PC-3 (cell line): ENCODE measurements at regions not wholly inside any gene's neighbourhood (a gene's known extent, or its start where the extent isn't known, plus 50 kb on each side); places are given as distances from the start of the nearest gene placed in this dataset.

Experiments
- ATAC-seq: fragments of 200-7000 bp; cut with Tn5 transposase; 2 replicates; pipeline ENCODE4 v1.9.1; 2020; ENCODE audit warnings: mild to moderate bottlenecking, moderate library complexity
- BruUV-seq: library from RNA; stranded (reverse); fragments of 400-500 nt; replicated peaks from 2 replicates; lab custom pipeline; 2021; lab: Mats Ljungman, UMichigan
- CTCF ChIA-PET: fragments of 300-600 bp; sonication (Branson Sonifier 250); formaldehyde crosslinking; loops from one replicate; lab custom pipeline; 2022; ENCODE audit warnings: antibody characterized with exemption; lab: Charles Lee
- POLR2A ChIA-PET: fragments of 300-600 bp; sonication (Branson Sonifier 250); formaldehyde crosslinking; loops from one replicate; lab custom pipeline; 2022; ENCODE audit warnings: antibody characterized with exemption; ENCODE audit not compliant: unreplicated experiment; lab: Charles Lee
- DNase-seq: peaks from one replicate; pipeline ENCODE4 v3.0.0-alpha.2; 2015
- H2AFZ ChIP-seq: fragments of 300-600 bp; sonication (generic); 2 replicates; pipeline ENCODE4 v1.6.0; 2016; ENCODE audit warnings: antibody characterized with exemption, low read length
- H3F3A ChIP-seq: fragments of 300-600 bp; sonication (generic); one replicate; pipeline ENCODE4 v1.6.0; 2017; ENCODE audit warnings: antibody characterized with exemption, low read length, control low read depth, mild to moderate bottlenecking; ENCODE audit not compliant: unreplicated experiment
- H3K27ac ChIP-seq: fragments of 300-600 bp; sonication (generic); 2 replicates; pipeline ENCODE4 v1.5.1; 2016; ENCODE audit warnings: mild to moderate bottlenecking, low read length
- H3K27me3 ChIP-seq: fragments of 300-600 bp; sonication (generic); 2 replicates; pipeline ENCODE4 v1.6.1; 2016; ENCODE audit warnings: low read length, mixed read lengths
- H3K36me3 ChIP-seq: fragments of 300-600 bp; sonication (generic); 2 replicates; pipeline ENCODE4 v1.6.1; 2016; ENCODE audit warnings: low read depth, mixed run types, low read length, mixed read lengths
- H3K4me1 ChIP-seq: fragments of 300-600 bp; sonication (generic); 2 replicates; pipeline ENCODE4 v1.5.1; 2016; ENCODE audit warnings: low read length; ENCODE audit not compliant: insufficient read depth
- H3K4me2 ChIP-seq: fragments of 300-600 bp; sonication (generic); 2 replicates; pipeline ENCODE4 v1.6.0; 2016; ENCODE audit warnings: low read length
- H3K4me3 ChIP-seq: fragments of 300-600 bp; sonication (generic); 2 replicates; pipeline ENCODE4 v1.5.1; 2016; ENCODE audit warnings: mild to moderate bottlenecking, low read length, mixed read lengths
- H3K79me2 ChIP-seq: fragments of 300-600 bp; sonication (generic); 2 replicates; pipeline ENCODE4 v1.6.1; 2017; ENCODE audit warnings: low read length, mixed read lengths
- H3K9ac ChIP-seq: fragments of 300-600 bp; sonication (generic); 2 replicates; pipeline ENCODE4 v1.6.0; 2016; ENCODE audit warnings: mild to moderate bottlenecking, low read length
- H3K9me2 ChIP-seq: fragments of 300-600 bp; sonication (generic); replicated peaks from 2 replicates; pipeline ENCODE4 v1.6.1; 2016; ENCODE audit warnings: mixed run types, low read length, mixed read lengths
- H3K9me3 ChIP-seq: fragments of 300-600 bp; sonication (generic); 2 replicates; pipeline ENCODE4 v1.6.1; 2016; ENCODE audit warnings: low read length, mixed read lengths
- H4K20me1 ChIP-seq: fragments of 300-600 bp; sonication (generic); 2 replicates; pipeline ENCODE4 v1.6.1; 2016; ENCODE audit warnings: low read length, mixed read lengths
- CTCF ChIP-seq: fragments of 300-600 bp; sonication (generic); conservative IDR thresholded peaks from 2 replicates; pipeline ENCODE4 v1.5.1; 2017; ENCODE audit warnings: antibody characterized with exemption, low read depth, mild to moderate bottlenecking, low read length
- EZH2 ChIP-seq: fragments of 300-600 bp; sonication (generic); IDR thresholded peaks from one replicate; pipeline ENCODE4 v1.6.1; 2017; ENCODE audit warnings: antibody characterized with exemption, mild to moderate bottlenecking, low read length; ENCODE audit not compliant: unreplicated experiment
- EZH2phosphoT487 ChIP-seq: fragments of 300-600 bp; sonication (generic); IDR thresholded peaks from 2 replicates; pipeline ENCODE4 v1.6.1; 2018; ENCODE audit warnings: mild to moderate bottlenecking, antibody characterized with exemption, low read length, borderline replicate concordance
- intact Hi-C: fragments of 100-400 bp; cut with micrococcal nuclease; formaldehyde crosslinking; loops from 2 replicates; pipeline ENCODE4 v1.9.0; 2023

DNA sequence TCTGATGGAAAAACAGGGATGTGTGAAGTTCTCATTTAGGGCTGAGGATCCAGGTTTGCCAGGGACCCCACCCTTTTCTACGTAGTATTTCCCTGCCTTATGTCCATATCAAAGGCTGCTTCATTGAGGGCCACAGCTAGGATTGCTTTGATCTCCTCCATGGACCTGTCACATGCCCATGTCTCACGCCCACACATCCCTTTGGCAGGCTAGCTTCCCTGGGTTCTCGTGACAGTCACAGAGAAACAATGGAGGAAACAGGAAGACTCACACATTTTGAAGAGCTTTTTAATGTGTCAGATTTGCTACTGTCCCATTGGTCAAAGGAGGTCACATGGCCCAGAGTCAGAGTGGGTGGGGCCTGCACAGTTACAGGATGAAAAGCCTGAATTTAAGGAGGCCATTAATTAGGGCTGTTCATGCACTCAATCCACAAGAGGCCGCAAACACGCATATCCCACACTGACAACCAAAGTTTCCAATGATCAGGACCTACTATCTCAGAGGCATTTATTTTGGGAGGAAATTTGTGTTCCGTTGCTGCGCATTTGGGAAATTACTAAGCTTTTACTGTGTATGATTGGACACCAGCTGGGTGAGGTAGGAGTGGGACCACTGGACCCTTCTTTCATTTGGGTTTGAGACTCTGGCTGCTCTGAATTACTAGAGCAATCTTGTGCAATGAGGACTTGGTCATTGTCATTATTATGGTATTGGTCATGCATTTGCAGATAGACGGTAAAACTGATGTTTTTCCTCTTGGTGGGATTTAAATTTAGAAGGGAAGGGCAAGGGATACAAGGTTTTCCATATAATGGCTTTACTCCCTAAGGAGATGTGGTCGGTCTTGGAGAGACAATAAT lies 266.2 kb downstream of the KTN1 start:
- BruUV-seq, result no TSS peak
- Histone ChIP-seq H3K4me1 (peaks cover 28% of the 10 kb centered on the region), H3K27me3 (no peaks in the 10 kb centered on the region), H3K27ac (no peak overlapping the region), H3K4me3 (no peak overlapping the region), H3K9me3 (no peaks in the 10 kb centered on the region), H3F3A (no peaks in the 10 kb centered on the region), H3K36me3 (no peaks in the 10 kb centered on the region), H2AFZ (no peak overlapping the region), H4K20me1 (no peaks in the 10 kb centered on the region), H3K79me2 (no peaks in the 10 kb centered on the region), H3K9ac (no peak overlapping the region), H3K9me2 (peaks cover 5% of the 10 kb centered on the region; the same call in 1 of the 2 replicates), H3K4me2 (no peak overlapping the region)
- ATAC-seq, result no peak
- intact Hi-C loops, result no loop called here
- ChIA-PET POLR2A (no interaction called here), CTCF (no interaction called here)
- DNase-seq, result no peak
- no peak for TF ChIP-seq EZH2
- no peak for TF ChIP-seq EZH2phosphoT487
- TF ChIP-seq CTCF, result no peak

DNA sequence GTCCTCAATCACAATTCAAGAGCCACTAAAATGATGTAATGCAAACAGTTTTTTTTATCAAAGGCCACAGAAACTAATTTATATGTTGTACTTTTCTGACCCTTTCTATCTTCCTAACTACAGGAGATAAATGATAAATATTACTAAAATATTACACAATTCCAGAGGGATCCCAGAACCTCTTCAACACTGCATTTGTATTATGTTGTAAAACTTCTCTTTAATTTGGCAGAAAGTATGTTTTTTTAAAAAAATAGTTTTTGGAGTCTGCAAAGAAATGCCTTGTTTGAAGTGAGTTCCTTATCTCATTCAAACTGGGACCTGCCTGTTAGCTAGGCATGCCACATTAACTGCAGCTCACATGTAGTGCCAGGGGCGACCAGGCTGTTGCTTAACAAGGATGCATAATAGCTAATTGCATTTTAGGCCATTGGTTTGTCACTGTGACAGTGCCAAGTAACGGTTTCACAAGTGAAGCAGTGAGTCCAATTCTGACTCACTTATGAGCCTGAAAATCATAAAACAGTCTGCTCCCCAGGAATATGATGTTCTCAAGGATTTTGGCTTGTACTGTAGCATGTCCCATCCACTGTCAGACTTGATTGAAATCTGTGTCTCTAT lies 266.9 kb downstream of the KTN1 start:
- Histone ChIP-seq H3K9ac (no peak overlapping the region; the same call in 1 of the 2 replicates), H3K9me2 (peaks cover 7% of the 10 kb centered on the region; the same call in 1 of the 2 replicates), H3K79me2 (no peaks in the 10 kb centered on the region), H3F3A (no peaks in the 10 kb centered on the region), H4K20me1 (no peaks in the 10 kb centered on the region), H3K4me3 (no peak overlapping the region), H2AFZ (no peak overlapping the region), H3K4me1 (peaks cover 32% of the 10 kb centered on the region), H3K4me2 (peak overlapping the region; percentile 24), H3K36me3 (no peaks in the 10 kb centered on the region), H3K9me3 (no peaks in the 10 kb centered on the region), H3K27me3 (no peaks in the 10 kb centered on the region), H3K27ac (peak overlapping the region; percentile 56)
- ATAC-seq (peak; percentile 40), DNase-seq (peak; percentile 55)
- intact Hi-C loops, result loop anchor here (1.0 kb wide), 4 partner anchors 15 to 94 kb away; no protein-coding TSS in a partner anchor
- BruUV-seq, result no TSS peak
- ChIA-PET POLR2A (no interaction called here), CTCF (interaction anchor here (0.5 kb wide), 1 partner anchor 487 kb away, joined by 4 read pairs; no protein-coding TSS in a partner anchor)
- TF ChIP-seq CTCF, result no peak
